Occipital lobe (tissue), 1 donor: ENCODE measurements at regions not wholly inside any gene's neighbourhood (a gene's known extent, or its start where the extent isn't known, plus 50 kb on each side); places are given as distances from the start of the nearest gene placed in this dataset.

Experiments
- DNase-seq: peaks from one replicate; lab custom pipeline; 2025; lab: John Stamatoyannopoulos, UW

- no peak for DNase-seq
Observed at GRCh38 chr16:54422569-54422978, 136.0 kb upstream of the IRX3 start.

DNA sequence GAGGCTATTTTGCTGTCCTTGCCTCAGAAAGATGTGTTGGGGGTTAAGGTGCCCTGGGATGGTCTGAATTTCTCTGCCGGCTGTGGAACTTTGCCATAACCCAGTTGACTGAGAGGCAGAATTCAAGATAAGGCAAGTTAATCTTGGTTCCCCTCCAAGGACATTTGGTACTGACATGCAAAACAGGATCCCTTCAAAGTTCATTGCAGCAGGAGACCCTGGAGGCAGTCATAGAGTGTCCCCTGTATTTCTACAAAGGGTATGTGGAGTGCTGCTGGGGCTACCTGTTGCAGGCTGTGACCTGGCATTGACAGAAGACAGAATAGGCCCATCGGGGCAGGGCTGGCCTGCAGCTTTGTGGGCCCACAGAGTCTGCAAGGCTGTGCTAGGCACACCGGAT is 135.6 kb upstream of the IRX3 start:
- DNase-seq: no peak

GRCh38 chr16:54421220-54421619 is 134.6 kb upstream of the IRX3 start:
- no peak for DNase-seq

GRCh38 chr16:54418903-54419302 is 132.3 kb upstream of the IRX3 start:
- no peak for DNase-seq

DNA sequence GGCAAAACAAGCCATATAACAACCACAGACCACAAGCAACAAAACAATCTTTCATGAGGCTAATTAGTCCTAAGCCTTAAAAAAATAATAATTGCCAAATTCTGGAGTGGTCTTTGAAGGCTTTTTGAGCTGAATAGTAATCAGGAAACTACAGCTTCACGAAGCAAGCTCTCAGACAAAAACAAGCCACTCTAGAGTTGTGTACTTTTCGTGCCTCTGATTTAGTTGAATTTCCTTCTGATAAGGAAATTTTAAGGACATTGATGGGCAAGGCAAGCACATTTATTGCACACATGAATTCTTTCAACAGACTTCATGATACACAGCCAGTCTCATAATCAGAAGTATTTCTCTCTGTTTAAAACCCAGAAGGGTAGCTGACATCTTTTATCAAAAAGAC is 130.8 kb upstream of the IRX3 start:
- no peak for DNase-seq

DNA sequence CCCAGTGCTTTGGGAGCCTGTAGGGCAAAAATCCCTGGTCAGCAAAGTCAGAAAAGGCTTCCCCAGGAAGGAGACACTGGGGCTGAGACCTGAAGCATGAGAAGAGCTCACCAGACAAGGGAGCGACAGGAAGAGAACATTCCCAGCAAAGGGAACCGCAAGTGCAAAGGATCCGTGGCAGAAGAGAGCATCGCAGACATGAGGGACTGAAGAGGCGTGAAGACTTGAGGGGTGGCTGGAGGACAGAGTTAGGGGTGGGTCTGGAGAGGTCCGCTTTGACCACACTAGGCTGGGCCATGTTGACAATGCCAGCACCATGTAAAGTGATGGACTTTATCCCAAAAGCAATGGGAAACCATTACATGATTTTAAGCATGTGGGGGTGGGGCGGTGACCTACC is 128.1 kb upstream of the IRX3 start:
- no peak for DNase-seq

DNA sequence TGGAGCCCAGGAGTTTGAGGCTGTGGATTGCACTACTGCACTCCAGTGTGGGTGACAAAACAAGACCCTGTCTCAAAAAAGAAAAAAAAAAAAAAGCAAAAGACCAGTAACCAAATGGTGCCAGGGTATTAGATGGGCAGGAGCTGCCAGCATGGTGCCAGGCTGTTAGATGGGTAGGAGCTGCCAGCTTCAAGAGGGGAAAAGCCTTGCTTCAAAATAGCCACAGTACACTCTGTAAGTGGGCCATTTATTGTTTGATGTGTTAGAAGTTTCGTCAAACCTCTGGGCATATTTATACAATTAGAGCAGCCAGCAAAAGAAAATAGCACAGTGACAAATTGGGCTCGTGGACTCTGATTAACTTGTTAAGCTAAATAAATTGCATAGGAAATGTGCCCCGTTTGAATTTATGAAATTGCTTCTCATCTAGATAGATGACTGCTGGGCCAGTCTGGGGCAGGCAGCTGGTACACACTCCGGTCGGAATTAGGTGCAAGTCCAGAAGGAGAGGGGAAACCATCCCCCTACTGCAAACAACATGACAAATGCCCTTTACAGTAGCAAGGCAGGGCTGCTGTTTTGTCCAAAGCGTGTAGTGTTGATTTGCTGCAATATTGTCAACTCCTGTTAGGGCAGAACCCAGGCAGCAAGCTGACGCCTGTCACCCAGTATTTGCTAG is 126.3 kb upstream of the IRX3 start:
- no peak for DNase-seq

DNA sequence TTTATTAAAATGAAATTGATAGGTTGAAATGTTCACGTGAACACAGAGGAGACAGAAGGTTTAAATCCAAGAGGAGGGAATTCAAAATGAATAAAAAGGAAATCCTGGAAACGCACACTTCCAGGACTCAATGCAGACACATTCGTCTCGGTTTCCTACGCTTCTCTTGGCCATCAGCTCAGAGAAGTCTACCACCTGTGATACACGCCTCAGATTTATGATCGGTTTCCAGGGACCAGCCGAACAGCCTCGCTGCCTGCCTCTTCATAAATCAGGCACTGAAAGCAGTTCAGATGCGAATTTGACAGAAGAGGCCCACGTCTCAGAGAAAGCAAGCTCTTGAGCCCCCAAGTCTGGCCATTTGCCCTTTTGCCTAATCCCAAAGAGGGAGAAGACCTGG is 125.5 kb upstream of the IRX3 start:
- no peak for DNase-seq

DNA sequence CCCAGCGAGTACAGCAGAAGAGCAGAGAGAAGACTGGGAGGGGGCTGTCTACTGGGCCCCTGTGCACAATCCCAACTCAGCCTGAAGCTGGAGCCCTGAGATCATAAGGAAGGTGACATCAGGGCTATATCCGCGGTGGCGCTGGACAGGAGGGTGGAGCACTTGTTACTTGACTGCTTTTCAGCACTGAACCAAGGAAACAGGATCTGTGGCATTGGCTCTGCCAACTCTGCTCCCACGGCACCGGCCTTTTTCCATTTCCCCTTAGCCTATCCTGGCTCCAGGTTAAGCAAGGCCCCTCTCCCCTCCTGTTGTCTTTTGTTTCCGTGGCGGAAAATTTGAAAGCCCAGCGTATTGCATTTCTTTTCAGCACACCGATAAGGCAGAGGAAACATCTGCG is 125.0 kb upstream of the IRX3 start:
- no peak for DNase-seq

DNA sequence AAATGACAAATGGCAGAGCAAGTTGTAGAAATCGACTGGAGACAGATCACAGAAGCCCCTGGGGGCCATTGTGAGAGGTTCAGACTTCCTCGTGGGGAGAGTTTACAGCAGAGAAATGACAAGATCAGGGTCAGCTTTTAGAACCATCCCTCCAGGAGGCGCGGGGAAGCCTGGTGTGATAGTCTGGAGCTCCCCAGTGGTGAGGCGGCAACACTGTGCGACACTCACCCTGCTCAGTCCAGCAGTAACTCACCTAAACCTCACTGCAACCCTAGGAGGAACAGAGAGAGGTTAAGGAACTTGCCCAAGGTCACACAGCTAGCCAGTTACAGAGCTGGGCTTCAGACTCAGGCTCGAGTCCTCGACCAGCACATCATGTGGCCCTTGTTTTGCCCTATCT is 123.4 kb upstream of the IRX3 start:
- DNase-seq: no peak

- no peak for DNase-seq
Observed at GRCh38 chr16:54407596-54407995, 121.0 kb upstream of the IRX3 start.

GRCh38 chr16:54405478-54405877 is 118.9 kb upstream of the IRX3 start:
- no peak for DNase-seq

DNA sequence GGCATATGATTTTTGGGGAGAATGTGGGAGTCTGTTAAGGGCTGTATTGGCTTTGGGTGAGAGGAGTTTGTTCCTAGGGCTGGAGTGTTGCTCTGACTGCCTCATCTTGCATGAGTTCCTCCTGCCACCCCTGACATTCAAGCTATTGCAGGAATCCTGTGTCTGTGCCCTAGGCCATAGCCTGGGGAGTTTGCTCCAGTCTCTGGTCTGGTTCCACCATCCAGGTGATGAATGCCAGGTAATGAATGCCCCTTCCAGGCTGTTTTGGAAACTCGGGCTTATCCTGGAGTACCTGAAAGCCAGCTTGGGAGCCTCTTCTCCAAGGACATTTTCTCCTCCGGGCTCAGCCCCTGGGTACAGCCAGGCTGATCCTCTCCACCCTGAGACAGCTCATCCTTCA is 117.0 kb upstream of the IRX3 start:
- DNase-seq: no peak

DNA sequence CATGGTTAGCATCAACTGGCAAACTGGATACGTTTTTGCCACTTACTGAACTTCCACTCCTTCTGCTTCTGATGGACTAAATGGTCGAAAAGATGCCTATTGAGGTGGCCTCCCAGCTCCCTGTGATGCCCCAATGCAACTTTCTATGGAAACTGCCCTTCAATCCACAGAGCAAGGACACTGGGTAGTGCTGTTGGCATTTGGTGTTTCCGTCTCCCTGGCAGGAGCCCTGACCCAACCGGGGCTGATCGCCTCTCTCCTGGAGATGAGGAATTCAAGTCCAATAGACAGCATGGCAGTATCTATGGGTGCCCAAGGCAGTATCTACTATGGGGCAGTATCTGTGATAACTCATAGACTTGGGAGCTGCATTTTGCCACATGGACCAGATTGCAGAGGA is 116.3 kb upstream of the IRX3 start:
- no peak for DNase-seq

DNA sequence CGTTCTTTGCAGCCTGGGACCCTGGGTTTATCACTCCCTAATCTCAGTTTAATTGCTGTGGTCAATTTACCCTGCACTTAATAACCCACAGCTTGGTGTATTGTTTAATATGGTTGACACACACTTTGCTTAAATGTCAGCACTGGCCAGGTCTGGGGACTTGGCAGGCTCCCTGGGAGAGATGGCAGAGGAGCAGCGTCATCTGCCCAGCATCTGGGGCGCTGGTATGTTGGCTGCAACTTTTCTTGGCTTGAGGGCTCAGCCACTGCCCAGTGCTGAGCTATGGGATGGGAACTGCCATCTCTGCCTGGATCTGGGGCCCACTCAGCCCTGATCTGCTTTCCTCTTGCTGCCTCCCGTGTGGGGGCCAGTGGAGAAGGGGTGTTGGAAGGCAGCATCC is 115.7 kb upstream of the IRX3 start:
- DNase-seq: no peak

DNA sequence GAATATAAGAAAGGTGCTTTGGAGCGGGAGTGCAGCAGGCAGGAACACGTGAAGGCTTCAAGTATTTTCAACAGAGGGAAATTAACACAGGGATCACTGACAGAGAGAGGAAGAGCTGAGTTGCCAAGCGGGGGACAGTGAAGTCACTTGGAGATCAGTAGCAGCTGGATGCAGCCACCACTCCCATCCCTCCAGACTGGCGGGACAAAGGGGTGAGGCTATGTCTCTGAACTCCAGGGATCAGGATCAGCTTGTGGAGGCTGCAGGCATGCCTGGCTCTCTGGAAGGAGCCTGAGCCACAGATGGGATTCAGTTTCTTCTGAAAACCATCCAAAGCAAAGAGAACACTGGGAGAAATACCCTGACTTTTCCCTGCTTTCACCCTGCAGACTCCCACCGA is 113.7 kb upstream of the IRX3 start:
- no peak for DNase-seq

GRCh38 chr16:54398986-54399385 is 112.4 kb upstream of the IRX3 start:
- DNase-seq: no peak

DNA sequence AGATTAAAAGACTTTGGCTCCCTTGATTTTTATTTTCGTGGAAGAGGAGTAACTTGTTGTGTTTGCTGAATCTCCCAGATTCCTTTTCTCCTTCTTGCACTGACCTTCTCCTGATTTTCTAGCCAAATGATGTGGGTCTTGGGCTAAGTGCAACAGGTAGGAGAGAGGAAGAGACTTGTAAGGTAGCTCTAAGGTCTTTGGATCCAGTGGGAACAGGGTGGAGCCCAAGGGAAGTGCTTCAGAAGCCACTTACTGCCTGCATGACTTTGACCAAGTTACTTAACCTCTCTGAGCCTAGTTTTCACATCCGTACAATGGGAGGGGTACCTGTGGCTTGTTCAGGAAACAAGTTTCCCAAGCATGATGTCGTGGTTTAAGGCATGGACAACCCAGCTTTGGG is 111.3 kb upstream of the IRX3 start:
- no peak for DNase-seq

DNA sequence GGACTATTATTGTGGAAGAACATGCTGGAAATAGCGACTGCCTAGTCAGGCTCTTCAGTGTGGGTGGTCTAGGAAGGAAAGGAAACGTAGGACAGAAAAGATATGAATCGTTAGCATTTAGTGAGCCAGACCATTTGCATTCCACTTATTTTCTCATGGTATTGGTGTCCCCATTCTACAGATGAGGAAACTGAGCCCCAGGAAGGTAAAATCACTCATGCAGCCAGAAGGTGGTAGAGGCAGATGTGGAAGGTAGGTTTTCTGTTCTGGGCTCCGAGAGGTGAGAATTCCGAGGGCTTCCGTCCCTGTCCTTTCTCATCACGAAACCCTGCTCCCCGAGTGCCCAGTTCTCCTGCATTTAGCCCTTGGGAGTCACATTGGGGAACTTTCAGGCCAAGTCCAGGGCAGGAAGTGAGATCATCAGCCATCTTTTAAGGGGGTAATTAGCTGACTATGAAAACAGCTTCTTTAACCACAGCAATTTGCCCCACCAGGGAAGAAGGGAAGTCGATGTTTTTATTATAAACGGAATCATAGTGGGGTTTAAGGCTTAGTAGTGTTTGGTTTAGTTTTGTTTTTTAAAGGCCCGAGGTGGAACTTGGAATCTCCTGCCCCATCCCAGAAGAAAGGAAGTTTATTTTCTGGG is 110.7 kb upstream of the IRX3 start:
- no peak for DNase-seq

GRCh38 chr16:54389836-54390494 is 103.4 kb upstream of the IRX3 start:
- no peak for DNase-seq

- DNase-seq: no peak
Observed at GRCh38 chr16:54385141-54385540, 98.6 kb upstream of the IRX3 start.

DNA sequence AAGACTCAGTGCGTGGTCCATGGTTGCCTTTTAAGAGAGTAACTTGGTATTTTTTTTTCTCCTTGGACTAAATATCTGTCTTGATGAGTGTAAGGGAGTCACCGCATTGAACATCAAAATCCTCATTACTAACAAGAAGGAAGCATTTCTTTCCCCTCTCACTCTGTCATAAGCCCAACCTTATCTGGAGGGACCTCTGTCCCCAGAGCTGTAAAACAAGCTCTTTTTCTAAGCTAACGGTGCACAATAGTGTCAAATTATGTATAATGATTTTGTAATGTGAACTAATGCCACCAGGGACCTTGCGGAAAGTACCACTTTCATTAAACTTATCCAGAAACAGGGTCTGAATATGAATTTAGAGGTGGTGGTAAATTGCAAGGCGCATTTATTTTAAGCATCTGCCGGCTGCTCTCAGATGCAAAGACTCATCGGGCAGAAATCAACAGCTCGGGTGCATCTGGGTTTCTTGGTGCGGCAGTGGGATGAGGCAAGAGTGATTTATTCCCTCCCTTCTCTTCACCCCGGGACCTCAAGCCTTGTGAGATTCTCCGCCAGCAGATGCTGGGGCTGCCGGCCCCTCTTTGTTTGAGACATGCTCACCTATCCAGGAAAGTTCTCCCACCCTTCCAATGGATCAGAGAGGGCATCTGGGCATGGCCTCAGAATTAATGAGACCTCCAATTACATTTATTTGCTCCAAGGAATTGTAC is 95.2 kb upstream of the IRX3 start:
- DNase-seq: no peak

DNA sequence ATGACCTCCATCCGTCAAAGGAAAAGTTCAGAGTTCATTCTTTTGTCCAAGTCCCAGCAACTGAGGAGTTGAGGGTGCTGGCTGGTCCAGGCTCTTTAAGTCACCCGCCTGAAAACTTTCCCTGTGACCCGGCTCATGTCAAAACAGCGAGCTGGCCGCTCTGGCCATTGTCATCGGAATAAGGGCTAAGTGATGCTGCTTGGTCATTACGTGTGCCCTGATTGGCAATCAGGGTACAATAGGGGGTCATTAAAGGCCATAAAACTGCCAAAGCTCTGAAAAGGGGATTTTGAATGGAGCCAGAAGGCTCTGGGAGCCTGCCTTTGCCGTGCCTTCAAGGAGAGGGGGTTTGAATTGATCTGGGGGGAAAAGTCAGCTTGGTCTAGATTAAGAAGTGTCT is 88.5 kb upstream of the IRX3 start:
- no peak for DNase-seq
